ENCODE measurements at regions not wholly inside any gene's neighbourhood (a gene's known extent, or its start where the extent isn't known, plus 50 kb on each side); places are given as distances from the start of the nearest gene placed in this dataset.

DNA sequence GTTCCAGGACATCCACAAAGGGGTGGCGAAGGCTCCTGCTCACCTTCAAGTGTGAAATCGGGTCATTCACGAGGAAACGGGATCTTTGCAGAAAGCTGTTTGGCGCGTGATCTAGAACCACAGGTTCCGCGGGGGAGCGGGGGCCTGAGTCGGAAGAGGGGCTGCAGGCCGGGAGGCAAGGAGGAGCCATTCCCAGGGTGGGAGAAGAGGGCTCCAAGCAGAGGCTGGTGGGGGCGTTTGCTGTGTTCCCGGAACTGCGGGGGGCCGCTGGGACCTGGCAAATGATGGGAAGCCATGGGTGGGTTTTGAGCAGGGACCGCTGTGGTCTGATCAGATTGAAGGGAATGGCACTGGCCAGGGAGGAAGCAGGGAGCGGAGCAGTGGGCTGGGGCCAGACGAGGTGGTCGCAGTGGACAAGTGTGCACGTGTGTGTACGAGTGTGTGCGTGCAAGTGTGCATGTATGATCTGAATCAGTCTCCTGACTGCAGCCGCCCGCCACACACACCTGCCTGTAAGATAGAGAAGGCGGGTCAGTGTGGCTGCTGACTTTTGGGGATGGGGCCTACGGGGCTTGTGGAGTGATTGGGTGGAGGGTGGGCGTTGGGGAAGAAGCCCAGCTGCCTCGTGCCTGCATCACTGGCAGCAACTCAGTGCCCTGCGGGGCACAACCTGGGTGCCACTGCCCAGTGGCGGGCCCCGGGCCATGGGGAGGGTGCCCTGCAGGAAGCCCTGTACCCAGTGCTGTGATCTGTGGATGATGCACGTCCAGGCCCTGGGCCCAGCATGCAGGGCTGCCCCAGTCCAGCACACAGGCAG, 141.9 kb downstream of the KIF26A start (continued):
- TF ChIP-seq, protein P1, sequence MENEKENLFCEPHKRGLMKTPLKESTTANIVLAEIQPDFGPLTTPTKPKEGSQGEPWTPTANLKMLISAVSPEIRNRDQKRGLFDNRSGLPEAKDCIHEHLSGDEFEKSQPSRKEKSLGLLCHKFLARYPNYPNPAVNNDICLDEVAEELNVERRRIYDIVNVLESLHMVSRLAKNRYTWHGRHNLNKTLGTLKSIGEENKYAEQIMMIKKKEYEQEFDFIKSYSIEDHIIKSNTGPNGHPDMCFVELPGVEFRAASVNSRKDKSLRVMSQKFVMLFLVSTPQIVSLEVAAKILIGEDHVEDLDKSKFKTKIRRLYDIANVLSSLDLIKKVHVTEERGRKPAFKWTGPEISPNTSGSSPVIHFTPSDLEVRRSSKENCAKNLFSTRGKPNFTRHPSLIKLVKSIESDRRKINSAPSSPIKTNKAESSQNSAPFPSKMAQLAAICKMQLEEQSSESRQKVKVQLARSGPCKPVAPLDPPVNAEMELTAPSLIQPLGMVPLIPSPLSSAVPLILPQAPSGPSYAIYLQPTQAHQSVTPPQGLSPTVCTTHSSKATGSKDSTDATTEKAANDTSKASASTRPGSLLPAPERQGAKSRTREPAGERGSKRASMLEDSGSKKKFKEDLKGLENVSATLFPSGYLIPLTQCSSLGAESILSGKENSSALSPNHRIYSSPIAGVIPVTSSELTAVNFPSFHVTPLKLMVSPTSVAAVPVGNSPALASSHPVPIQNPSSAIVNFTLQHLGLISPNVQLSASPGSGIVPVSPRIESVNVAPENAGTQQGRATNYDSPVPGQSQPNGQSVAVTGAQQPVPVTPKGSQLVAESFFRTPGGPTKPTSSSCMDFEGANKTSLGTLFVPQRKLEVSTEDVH (IDR thresholded peaks at IDR 0.05; ENCODE audit: low read depth, partially characterized antibody): no peak
- TF ChIP-seq MCM2 (IDR thresholded peaks at IDR 0.05; ENCODE audit: low read depth): no peak
- no peak for TF ChIP-seq MEIS2 (IDR thresholded peaks at IDR 0.05; ENCODE audit: partially characterized antibody)
- no peak for TF ChIP-seq HDAC1 (IDR thresholded peaks at IDR 0.05)
- TF ChIP-seq OTX1 (CRISPR knock-in tag; IDR thresholded peaks at IDR 0.05): no peak
- TF ChIP-seq, protein P2, sequence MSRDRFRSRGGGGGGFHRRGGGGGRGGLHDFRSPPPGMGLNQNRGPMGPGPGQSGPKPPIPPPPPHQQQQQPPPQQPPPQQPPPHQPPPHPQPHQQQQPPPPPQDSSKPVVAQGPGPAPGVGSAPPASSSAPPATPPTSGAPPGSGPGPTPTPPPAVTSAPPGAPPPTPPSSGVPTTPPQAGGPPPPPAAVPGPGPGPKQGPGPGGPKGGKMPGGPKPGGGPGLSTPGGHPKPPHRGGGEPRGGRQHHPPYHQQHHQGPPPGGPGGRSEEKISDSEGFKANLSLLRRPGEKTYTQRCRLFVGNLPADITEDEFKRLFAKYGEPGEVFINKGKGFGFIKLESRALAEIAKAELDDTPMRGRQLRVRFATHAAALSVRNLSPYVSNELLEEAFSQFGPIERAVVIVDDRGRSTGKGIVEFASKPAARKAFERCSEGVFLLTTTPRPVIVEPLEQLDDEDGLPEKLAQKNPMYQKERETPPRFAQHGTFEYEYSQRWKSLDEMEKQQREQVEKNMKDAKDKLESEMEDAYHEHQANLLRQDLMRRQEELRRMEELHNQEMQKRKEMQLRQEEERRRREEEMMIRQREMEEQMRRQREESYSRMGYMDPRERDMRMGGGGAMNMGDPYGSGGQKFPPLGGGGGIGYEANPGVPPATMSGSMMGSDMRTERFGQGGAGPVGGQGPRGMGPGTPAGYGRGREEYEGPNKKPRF (IDR thresholded peaks at IDR 0.05; ENCODE audit: low read depth, low read length): no peak
- TF ChIP-seq IFI16 (CRISPR knock-in tag; IDR thresholded peaks at IDR 0.05): no peak

All from K562 (cell line).